H9 (cell line): ENCODE measurements at regions not wholly inside any gene's neighbourhood (a gene's known extent, or its start where the extent isn't known, plus 50 kb on each side); places are given as distances from the start of the nearest gene placed in this dataset.

Experiments used
- DNase-seq: peaks from one replicate; pipeline ENCODE4 v3.0.0-alpha.2; 2017
- H2AFZ ChIP-seq: one replicate; pipeline ENCODE4 v1.6.1; 2013; ENCODE audit warnings: mild to moderate bottlenecking, low read length, control low read depth, moderate library complexity
- H2AK5ac ChIP-seq: 2 replicates; pipeline ENCODE4 v1.6.1; 2013; ENCODE audit warnings: low read length, control low read depth, mixed read lengths; ENCODE audit not compliant: insufficient read length
- H2BK120ac ChIP-seq: one replicate; pipeline ENCODE4 v1.6.1; 2013; ENCODE audit warnings: low read depth, mild to moderate bottlenecking, low read length, control low read depth, inconsistent platforms; ENCODE audit not compliant: poor library complexity, severe bottlenecking
- H2BK12ac ChIP-seq: 2 replicates; pipeline ENCODE4 v1.6.1; 2013; ENCODE audit warnings: low read length, control low read depth, mixed read lengths, low read depth; ENCODE audit not compliant: insufficient read length
- H2BK15ac ChIP-seq: 2 replicates; pipeline ENCODE4 v1.6.1; 2013; ENCODE audit warnings: low read depth, low read length, control low read depth
- H2BK20ac ChIP-seq: one replicate; pipeline ENCODE4 v1.6.1; 2013; ENCODE audit warnings: low read depth, mild to moderate bottlenecking, low read length, control low read depth, inconsistent platforms; ENCODE audit not compliant: poor library complexity, severe bottlenecking
- H2BK5ac ChIP-seq: 2 replicates; pipeline ENCODE4 v1.6.1; 2013; ENCODE audit warnings: low read length, control low read depth, mixed read lengths; ENCODE audit not compliant: insufficient read length
- H3K14ac ChIP-seq: 2 replicates; pipeline ENCODE4 v1.6.1; 2013; ENCODE audit warnings: low read length, control low read depth; ENCODE audit not compliant: insufficient read depth
- H3K18ac ChIP-seq: 2 replicates; pipeline ENCODE4 v1.6.1; 2013; ENCODE audit warnings: low read depth, mild to moderate bottlenecking, mixed read lengths, low read length, control low read depth; ENCODE audit not compliant: insufficient read length
- H3K23ac ChIP-seq: 2 replicates; pipeline ENCODE4 v1.6.1; 2013; ENCODE audit warnings: low read length, control low read depth, mixed read lengths, low read depth; ENCODE audit not compliant: insufficient read length
- H3K23me2 ChIP-seq: 2 replicates; pipeline ENCODE4 v1.6.1; 2013; ENCODE audit warnings: low read depth, mild to moderate bottlenecking, mixed read lengths, low read length, control low read depth; ENCODE audit not compliant: insufficient read length, poor library complexity, severe bottlenecking
- H3K27ac ChIP-seq: 2 replicates; pipeline ENCODE4 v1.5.1; 2013; ENCODE audit warnings: low read length, control low read depth, mixed read lengths, low read depth; ENCODE audit not compliant: insufficient read length
- H3K27me3 ChIP-seq: 2 replicates; pipeline ENCODE4 v1.6.1; 2013; ENCODE audit warnings: low read length, control low read depth, inconsistent platforms; ENCODE audit not compliant: insufficient read depth
- H3K4ac ChIP-seq: 2 replicates; pipeline ENCODE4 v1.6.1; 2013; ENCODE audit warnings: low read depth, mild to moderate bottlenecking, control low read depth, inconsistent platforms, low read length, moderate library complexity
- H3K4me1 ChIP-seq: 2 replicates; pipeline ENCODE4 v1.6.1; 2013; ENCODE audit warnings: low read length, control low read depth, inconsistent platforms; ENCODE audit not compliant: insufficient read depth
- H3K4me2 ChIP-seq: 2 replicates; pipeline ENCODE4 v1.6.1; 2013; ENCODE audit warnings: low read length, control low read depth, mixed read lengths; ENCODE audit not compliant: insufficient read length, insufficient read depth
- H3K56ac ChIP-seq: 2 replicates; pipeline ENCODE4 v1.6.1; 2013; ENCODE audit warnings: low read depth, mild to moderate bottlenecking, mixed read lengths, low read length, control low read depth; ENCODE audit not compliant: insufficient read length
- H3K79me1 ChIP-seq: 2 replicates; pipeline ENCODE4 v1.6.1; 2013; ENCODE audit warnings: low read depth, mild to moderate bottlenecking, moderate library complexity, low read length, control low read depth, inconsistent platforms; ENCODE audit not compliant: insufficient read depth, poor library complexity, severe bottlenecking
- H3K79me2 ChIP-seq: 2 replicates; pipeline ENCODE4 v1.6.1; 2013; ENCODE audit warnings: low read length, control low read depth, inconsistent platforms; ENCODE audit not compliant: insufficient read depth
- H3K9ac ChIP-seq: 2 replicates; pipeline ENCODE4 v1.6.1; 2013; ENCODE audit warnings: low read length, control low read depth, mixed read lengths; ENCODE audit not compliant: insufficient read length; ENCODE audit errors: extremely low read depth
- H3K9me3 ChIP-seq: one replicate; pipeline ENCODE4 v1.6.1; 2013; ENCODE audit warnings: low read depth, low read length, inconsistent platforms; ENCODE audit not compliant: control insufficient read depth
- H3T11ph ChIP-seq: one replicate; pipeline ENCODE4 v1.6.1; 2013; ENCODE audit warnings: mild to moderate bottlenecking, low read length, control low read depth, inconsistent platforms
- H4K20me1 ChIP-seq: one replicate; pipeline ENCODE4 v1.6.1; 2013; ENCODE audit not compliant: control insufficient read depth, insufficient read length, insufficient read depth
- H4K5ac ChIP-seq: 2 replicates; pipeline ENCODE4 v1.6.1; 2013; ENCODE audit warnings: low read depth, mild to moderate bottlenecking, mixed read lengths, low read length, control low read depth; ENCODE audit not compliant: insufficient read length
- H4K8ac ChIP-seq: replicated peaks from 2 replicates; pipeline ENCODE4 v1.6.1; 2013; ENCODE audit warnings: low read length, control low read depth, mixed read lengths, low read depth; ENCODE audit not compliant: insufficient read length
- H4K91ac ChIP-seq: 2 replicates; pipeline ENCODE4 v1.6.1; 2013; ENCODE audit warnings: low read depth, mild to moderate bottlenecking, moderate library complexity, mixed read lengths, low read length, control low read depth; ENCODE audit not compliant: insufficient read length
- H3K27ac Mint-ChIP-seq, 3 experiments: 2 replicates in 2 of 3; 3 replicates in 1 of 3; pipeline ENCODE4 v1.8.0; 2020 to 2021; ENCODE audit warnings: mixed read lengths in 3 of 3, mild to moderate bottlenecking in 1 of 3, moderate library complexity in 1 of 3
- H3K27me3 Mint-ChIP-seq: 2 replicates; pipeline ENCODE4 v1.8.0; 2021; ENCODE audit warnings: low read depth, mild to moderate bottlenecking, moderate library complexity, mixed read lengths
- H3K36me3 Mint-ChIP-seq, 3 experiments: 2 replicates in 2 of 3; 3 replicates in 1 of 3; pipeline ENCODE4 v1.8.0; 2020 to 2021; ENCODE audit warnings: low read depth in 3 of 3, mixed read lengths in 3 of 3; ENCODE audit not compliant: insufficient read depth in 1 of 3
- H3K4me1 Mint-ChIP-seq, 2 experiments: 2 replicates each; pipeline ENCODE4 v1.8.0; 2020; ENCODE audit warnings: mixed read lengths in 2 of 2
- H3K4me3 Mint-ChIP-seq, 2 experiments: 2 replicates in 1 of 2; 3 replicates in 1 of 2; pipeline ENCODE4 v1.8.0; 2020 to 2021; ENCODE audit warnings: mild to moderate bottlenecking in 2 of 2, mixed read lengths in 2 of 2, moderate library complexity in 1 of 2
- H3K9me3 Mint-ChIP-seq, 2 experiments: 2 replicates in 1 of 2; 3 replicates in 1 of 2; pipeline ENCODE4 v1.8.0; 2020; ENCODE audit warnings: mild to moderate bottlenecking in 2 of 2, mixed read lengths in 2 of 2, moderate library complexity in 1 of 2
- CTCF ChIP-seq: fragments of 200-600 bp; sonication (generic); conservative IDR thresholded peaks from 3 replicates; pipeline ENCODE4 v1.8.0; 2021; ENCODE audit warnings: antibody characterized with exemption, mild to moderate bottlenecking
- WGBS: extraction: QIAGEN DNeasy Blood & Tissue Kit; methylation state at CpG from one replicate; pipeline ENCODE4 v1.1.7; 2013; ENCODE audit warnings: missing lambda C conversion rate, low lambda C conversion rate, mixed read lengths; ENCODE audit not compliant: insufficient read length; ENCODE audit errors: extremely low coverage; 5-methylcytosine and 5-hydroxymethylcytosine counted together

GRCh38 chr9:89740722-89741121 is 135.9 kb downstream of the GADD45G start:
- H2BK15ac ChIP-seq: no peak overlapping the region
- no peaks in the 10 kb centered on the region for H3K9me3 ChIP-seq
- no peak overlapping the region for H3K4ac ChIP-seq
- H3K23ac ChIP-seq: no peak overlapping the region
- no peaks in the 10 kb centered on the region; the same call in none of the 2 replicates for H3K4me1 ChIP-seq
- H3K4me2 ChIP-seq: no peak overlapping the region
- H3K4me3 Mint-ChIP-seq: no peak overlapping the region
- no peak overlapping the region for H2AK5ac ChIP-seq
- H3K4me1 Mint-ChIP-seq: peaks cover 30 to 41% of the 10 kb centered on the region in 2 experiments
- no peak overlapping the region for H4K8ac ChIP-seq
- no peaks in the 10 kb centered on the region for H3K27me3 ChIP-seq
- H3K27ac Mint-ChIP-seq: no peak overlapping the region
- no peak overlapping the region for H3K27ac ChIP-seq
- no peaks in the 10 kb centered on the region for H3K9me3 Mint-ChIP-seq
- H3T11ph ChIP-seq: no peak overlapping the region
- H3K23me2 ChIP-seq: no peaks in the 10 kb centered on the region
- no peaks in the 10 kb centered on the region for H4K20me1 ChIP-seq
- H3K9ac ChIP-seq: no peak overlapping the region
- no peak overlapping the region for H2AFZ ChIP-seq
- no peak for TF ChIP-seq CTCF
- no peak overlapping the region for H2BK20ac ChIP-seq
- H3K27me3 Mint-ChIP-seq: peaks cover 13% of the 10 kb centered on the region
- no peak for DNase-seq
- H3K56ac ChIP-seq: no peak overlapping the region
- no peak overlapping the region for H4K5ac ChIP-seq
- H2BK12ac ChIP-seq: no peak overlapping the region
- no CpG with 5 or more reads among the region's 8 CpGs for WGBS
- no peaks in the 10 kb centered on the region for H3K79me1 ChIP-seq
- H3K18ac ChIP-seq: no peak overlapping the region
- H2BK5ac ChIP-seq: no peak overlapping the region
- H3K36me3 Mint-ChIP-seq: no peaks in the 10 kb centered on the region; a peak in 1 of 7 replicates
- no peak overlapping the region for H3K14ac ChIP-seq
- H4K91ac ChIP-seq: no peak overlapping the region
- H2BK120ac ChIP-seq: no peak overlapping the region
- H3K79me2 ChIP-seq: no peaks in the 10 kb centered on the region
